Vagina (tissue), 2 donors: ENCODE measurements at regions not wholly inside any gene's neighbourhood (a gene's known extent, or its start where the extent isn't known, plus 50 kb on each side); places are given as distances from the start of the nearest gene placed in this dataset.

Experiments used
- POLR2A ChIP-seq, 2 donors: fragments of 450-650 bp; IDR thresholded peaks; one replicate each; pipeline ENCODE4 v1.6.1; 2017; ENCODE audit warnings: antibody characterized with exemption in 2 of 2, mild to moderate bottlenecking in 2 of 2, moderate library complexity in 2 of 2
- TF ChIP-seq, protein P1 (sequence below), 3 experiments: fragments of 450-650 bp in 2 of 3; fragments of 200-600 bp in 1 of 3; sonication (generic) in 1 of 3; IDR thresholded peaks; one replicate each; pipeline ENCODE4 v1.5.1; 2017 to 2019; ENCODE audit warnings: antibody characterized with exemption in 3 of 3, mild to moderate bottlenecking in 2 of 3, moderate library complexity in 2 of 3

DNA sequence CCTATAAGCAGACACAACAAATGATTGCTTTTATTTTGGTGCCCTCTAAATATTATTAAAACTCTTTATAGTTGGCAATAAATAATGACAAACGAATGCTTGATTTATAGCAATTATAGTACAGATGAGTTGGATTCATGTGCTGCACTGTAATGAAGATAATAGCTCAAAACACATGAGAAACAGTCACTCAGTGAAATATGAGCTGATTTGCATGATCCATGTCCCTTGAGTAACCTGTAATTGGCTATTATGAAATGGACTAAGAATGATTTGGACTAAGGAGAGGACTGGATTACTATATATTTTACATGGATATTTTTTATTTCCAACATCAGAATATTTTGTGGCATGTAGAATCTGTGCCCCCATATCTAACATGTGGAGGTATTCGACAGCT lies 365.6 kb upstream of the UBE2E3 start:
- TF ChIP-seq, protein P1, sequence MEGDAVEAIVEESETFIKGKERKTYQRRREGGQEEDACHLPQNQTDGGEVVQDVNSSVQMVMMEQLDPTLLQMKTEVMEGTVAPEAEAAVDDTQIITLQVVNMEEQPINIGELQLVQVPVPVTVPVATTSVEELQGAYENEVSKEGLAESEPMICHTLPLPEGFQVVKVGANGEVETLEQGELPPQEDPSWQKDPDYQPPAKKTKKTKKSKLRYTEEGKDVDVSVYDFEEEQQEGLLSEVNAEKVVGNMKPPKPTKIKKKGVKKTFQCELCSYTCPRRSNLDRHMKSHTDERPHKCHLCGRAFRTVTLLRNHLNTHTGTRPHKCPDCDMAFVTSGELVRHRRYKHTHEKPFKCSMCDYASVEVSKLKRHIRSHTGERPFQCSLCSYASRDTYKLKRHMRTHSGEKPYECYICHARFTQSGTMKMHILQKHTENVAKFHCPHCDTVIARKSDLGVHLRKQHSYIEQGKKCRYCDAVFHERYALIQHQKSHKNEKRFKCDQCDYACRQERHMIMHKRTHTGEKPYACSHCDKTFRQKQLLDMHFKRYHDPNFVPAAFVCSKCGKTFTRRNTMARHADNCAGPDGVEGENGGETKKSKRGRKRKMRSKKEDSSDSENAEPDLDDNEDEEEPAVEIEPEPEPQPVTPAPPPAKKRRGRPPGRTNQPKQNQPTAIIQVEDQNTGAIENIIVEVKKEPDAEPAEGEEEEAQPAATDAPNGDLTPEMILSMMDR (IDR thresholded peaks at IDR 0.05) = no peak
- TF ChIP-seq POLR2A (IDR thresholded peaks at IDR 0.05) = no peak
